Stimulated activated CD4-positive, alpha-beta T cell treated with anti-CD3 and anti-CD28 coated beads, Interleukin-12 subunit alpha, Interleukin-12 subunit beta, amount 100 ng/mL, for 4 hours (primary cell): ENCODE measurements at regions not wholly inside any gene's neighbourhood (a gene's known extent, or its start where the extent isn't known, plus 50 kb on each side); places are given as distances from the start of the nearest gene placed in this dataset.

Experiments used
- DNase-seq: peaks from one replicate; pipeline ENCODE4 v3.0.0-alpha.2; 2020

DNA sequence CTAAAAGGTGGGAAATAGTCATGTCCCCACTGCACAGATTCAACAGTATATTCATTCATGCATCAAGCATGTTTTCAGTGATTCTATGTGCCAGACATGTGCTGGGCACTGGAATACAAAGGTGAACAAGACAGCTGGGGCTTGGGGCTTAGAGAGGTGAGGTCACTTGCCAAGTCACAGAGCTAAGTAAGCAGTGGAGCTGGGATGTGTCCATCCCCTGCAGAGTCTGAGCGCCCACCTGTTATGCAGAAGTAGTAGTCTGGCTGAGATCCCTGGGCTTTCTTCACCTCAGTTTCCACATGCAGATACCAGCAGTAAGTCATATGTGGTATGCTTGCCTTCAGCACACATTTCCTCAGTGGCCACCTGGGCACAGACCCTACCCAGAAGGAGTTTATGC lies 263.8 kb downstream of the DHX35 start:
- no peak for DNase-seq

DNA sequence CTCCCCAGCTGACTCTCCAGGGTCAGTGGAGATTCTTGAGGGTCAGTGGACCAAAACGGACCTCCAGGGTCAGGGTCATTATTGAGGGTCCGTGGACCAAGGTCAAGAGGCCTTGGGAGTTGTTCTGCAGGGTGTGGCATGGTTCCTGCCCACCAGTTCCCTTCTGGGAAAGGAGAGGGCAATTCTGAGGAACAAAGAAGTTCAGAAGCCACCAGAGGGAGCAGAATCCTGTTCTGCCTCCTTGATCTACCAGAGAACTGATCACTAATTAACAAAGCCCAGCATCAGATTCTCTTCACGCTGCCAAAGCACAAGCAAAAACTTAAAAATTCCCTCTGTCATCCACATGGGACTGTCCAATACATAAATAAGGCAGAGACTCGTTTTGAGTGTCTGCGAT lies 263.4 kb downstream of the DHX35 start:
- no peak for DNase-seq

DNA sequence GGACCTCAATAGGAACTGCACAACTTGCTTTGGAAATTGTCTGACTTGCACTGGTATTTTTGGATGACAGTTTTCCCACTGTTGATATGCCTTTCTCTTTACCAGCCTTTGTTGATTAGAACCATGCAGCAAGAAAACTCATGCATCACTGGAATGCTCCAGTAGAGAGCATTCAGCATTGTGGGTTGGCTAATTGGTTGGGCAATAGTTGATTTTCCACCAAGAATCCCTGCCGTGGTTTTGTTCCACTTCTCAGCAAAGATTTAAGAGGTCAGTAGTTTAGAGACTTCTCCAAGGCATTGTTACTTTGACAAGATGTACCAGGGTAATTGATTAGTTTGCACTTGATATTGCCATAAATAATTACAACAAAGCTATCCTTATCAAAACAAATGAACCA lies 260.0 kb downstream of the DHX35 start:
- no peak for DNase-seq

DNA sequence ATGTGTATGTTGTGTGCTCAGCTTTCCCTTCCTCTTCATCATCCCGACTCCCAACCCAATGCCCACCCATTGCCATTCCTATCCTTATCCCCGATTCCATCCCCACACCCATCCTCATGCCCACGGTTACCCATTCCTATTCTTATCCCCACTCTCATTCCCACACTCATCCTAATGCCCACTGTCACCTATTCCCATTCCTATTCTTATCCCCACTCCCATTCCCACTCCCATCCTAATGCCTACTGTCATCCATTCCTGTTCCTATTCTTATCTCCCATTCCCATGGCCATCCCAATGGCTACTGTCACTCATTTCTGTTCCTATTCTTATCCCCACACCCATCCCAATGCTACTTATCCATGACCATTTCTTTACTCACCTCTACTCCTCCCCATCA lies 254.1 kb downstream of the DHX35 start:
- no peak for DNase-seq

DNA sequence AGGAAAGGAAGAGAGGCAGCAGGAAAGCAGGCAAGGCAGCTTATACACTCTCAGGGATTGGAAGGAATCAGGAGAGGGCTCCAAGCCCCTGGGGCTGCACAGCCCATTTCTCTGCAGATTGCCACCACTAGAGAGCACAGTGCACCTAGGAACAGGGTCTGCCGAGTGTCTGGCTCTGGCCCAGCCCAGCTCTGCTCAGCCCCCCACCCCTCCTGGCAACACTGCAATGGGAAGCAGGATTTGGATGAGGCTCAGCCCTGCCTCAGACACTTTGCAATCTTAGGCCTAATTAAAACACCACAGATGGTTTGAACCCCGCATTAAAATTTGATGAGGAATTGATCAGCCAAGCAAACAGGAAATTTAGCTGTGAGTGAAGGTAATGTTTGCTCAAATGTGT lies 252.7 kb downstream of the DHX35 start:
- DNase-seq = no peak

DNA sequence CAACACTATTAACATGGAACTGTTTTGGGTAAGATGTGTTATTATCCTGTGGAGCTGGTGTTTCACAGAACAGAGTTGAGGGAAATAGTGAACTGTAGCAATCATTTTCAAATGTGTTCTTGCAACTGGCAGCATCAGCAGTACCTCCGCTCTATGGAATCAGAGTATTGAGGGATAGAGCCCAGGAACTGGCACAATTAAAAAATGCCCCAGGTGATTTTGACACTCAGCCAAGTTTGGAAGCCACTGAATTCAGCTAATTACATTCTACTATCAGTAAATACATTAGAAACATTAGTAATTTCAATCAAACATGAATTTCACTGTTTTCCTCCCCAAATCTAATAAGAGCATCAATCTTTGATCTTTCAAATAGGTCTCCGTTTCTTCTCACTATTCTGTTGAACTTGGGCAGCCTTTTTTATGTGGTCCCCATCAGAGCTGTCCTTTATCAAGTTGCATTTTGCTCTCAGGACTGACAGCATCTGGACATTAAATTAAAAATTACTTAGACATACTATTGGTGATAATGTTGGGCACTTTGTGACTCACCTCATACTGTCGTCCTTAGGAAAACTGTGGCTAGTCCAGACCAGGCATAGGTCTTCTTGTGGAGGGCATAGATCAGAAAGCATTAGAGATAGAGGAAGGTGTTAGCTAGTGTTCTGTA lies 251.5 kb downstream of the DHX35 start:
- DNase-seq = no peak

DNA sequence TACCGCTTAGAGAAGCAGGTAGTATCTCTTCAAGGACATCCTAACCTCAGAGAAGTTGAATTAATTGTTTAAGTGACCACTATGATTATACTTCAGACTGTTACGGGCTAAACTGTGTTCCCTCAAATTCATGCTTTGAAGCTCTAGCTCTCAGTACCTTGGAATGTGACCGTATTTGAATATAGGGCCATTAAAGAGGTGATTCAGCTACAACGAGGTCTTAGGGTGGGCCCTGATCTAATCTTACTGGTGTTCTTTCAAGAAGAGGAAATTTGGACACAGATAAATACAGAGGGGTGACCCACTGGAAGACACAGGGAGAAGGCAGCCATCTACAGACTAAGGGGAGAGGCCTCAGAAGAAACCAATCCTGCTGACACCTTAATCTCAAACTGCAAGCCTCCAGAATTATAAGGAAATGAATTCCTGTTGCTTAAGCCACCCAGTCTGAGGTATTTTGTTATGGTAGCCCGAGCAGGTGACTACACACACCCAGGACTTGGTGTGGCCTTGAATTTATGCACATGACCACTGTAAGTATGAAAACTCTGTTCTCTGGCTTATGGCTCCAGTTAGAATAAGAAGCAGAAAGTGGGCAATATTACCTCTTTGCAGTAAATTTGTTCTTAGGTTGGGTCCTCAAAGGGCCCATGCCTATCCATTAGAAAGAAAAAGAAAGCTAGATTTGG lies 249.1 kb downstream of the DHX35 start:
- no peak for DNase-seq

DNA sequence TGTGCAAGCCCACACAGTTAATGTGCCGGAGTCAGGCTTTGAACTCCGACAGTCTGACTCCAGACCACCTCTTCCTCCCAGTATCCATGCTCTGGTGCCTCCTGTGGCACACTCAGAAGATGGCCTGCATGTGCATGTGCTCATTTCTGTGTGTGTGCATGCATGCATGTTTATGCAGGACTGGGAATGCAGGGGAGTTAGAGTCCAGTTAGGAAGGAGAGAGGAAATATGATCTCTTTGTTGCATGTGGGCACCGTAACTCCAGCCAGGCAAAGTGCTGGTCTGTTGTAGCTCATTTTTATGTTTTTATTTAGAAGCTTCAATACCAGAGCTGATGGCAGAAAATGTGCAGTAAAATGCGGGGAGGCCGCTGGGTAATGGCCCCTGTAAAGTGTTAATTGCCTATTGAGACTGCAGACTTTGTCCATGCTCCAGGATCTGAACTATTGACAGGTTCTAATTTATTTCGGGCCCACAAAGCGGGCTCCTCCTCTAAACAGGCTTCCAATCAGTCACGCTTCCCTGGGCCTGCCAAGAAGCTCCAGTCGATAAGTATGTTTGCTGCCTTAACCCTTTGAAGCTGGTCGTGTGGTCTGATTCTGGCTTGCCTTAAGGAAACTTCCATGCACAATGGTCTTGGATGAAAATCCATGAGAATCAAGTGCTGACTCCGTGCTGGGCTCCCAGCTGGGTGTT lies 248.3 kb downstream of the DHX35 start:
- no peak for DNase-seq

DNA sequence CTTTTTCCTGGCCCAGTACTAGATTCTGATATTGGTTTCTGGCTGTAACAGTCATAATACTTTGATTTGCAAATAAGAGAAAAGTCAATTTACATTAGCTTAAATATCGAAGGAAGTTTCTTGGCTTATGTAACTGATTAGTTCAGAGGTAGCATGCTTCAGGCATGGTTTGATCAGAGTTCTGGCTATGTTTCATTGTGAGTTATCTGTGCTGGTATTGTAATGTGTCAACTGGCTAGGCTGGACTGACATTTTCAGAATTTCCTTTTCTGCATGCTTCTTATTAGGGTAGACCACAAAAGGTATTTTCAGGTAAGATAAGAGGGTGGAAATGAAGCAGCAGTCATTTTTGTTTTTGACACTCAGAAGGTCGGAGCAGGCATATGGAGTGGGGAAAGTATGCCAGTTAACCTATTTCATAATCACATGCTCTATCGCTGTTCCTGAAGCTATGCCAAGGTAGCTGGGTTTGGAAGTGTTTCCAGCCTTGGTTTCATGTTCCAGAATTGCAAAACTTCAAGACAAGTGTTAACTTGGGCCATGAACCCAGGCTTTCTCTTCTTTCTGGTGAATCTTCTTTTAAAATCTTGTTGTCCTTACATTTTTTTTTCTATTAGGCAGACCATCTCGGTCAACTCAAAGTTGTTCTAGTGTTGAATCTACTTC lies 244.9 kb downstream of the DHX35 start:
- DNase-seq = no peak

DNA sequence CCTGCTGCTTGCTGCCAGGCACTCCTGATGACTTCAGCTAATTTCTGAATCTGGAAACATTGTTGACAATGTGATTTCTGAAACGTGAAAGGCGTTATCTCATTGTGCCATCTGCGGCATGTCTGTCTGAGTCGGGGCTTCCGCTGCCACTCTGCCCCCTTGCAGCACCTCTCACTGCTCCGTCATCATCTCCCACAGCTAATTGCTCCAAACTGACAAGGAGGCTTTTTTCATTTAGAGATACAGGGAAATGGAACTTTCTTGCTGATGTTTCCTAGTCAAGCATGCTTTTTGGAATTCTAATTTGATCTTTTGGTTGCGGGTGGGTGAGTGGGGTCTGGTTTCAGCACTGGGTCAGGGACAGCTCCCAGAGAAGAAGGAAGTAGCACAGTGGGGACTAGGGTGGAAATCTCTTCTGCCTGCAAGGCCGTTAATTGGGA lies 233.5 kb downstream of the DHX35 start:
- DNase-seq = no peak

DNA sequence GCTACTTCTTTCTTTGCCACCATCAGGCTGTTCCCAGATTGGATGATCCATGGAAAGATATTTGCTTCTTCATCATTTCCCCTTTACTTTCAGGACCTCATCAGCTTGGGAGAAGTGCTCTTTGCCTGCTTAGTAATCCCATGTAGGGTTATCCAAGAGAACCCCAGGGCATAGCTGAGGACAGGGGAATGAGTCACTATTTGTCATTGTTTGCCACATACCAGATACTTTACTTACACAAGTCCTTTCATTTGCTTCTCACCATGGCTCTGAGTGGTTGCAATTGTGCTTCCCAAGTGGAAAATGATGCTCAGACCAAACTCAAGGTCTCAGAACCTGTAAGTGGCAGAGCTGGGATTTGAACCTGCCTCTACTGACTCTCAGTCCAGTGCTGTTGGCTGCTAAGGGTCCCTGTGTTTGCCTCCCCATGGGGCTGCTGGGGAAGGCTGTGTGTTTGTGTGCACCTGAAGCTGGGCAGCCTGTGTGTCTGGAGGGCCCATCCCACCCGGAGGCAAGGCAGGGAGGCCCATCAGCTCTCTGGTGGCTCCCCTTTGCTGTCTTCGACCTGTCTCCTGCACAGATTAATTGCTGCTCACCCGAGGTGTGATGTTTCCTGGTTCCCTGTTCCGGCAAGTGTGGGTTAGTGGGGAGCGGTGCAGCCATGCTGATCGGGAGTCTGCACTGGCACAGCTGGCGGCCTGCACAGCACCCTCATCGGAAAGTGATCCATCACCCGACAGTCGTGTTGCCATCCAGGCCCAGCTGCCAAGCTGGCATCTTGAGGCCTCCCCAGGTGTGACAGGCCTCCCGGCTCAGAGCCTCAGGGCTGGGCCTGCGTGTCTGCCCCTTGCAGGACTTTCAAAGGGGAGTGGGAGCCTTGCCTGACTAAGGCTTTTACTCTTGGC lies 228.8 kb downstream of the DHX35 start:
- no peak for DNase-seq

DNA sequence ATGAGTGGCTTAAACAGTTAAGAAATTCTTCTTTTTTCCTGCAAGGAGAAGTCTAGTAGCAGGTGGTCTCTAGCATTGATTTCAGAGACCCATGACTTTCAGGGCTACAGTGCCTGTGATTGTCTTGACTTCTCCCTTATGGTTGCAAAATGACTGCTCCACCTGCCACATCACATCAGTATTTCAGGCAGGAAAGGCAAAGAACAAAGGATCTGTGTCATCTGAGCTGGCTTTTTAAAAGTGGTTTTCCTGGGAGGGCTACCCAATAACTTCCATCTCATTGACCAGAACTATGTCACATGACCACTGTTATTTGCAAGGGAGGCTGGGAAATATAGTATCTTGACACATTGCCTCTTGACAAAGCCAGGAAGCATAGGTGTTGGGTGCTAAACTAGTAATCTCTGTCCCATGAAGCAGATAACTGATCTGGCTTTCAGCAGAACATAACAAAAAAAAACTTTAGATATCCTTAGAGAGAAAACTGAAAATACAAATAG lies 226.2 kb downstream of the DHX35 start:
- DNase-seq = no peak

DNA sequence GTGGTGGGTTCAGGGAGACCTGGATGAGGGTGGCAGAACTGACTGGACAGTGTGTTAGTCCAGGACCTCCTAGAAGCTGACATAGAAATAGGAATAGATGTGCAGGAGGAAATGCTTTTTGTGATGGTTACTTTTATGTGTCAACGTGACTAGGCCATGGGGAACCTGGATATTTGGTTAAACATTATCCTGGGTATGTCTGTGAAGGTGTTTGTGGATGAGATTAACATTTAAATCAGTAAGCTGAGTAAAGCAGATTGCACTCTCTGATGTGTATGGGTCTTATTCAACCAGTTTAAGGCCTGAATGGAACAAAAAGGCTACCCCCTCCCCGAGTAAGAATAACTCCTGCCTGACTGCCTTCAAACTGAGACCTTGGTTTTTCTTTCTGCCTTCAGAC lies 219.3 kb downstream of the DHX35 start:
- DNase-seq = no peak

DNA sequence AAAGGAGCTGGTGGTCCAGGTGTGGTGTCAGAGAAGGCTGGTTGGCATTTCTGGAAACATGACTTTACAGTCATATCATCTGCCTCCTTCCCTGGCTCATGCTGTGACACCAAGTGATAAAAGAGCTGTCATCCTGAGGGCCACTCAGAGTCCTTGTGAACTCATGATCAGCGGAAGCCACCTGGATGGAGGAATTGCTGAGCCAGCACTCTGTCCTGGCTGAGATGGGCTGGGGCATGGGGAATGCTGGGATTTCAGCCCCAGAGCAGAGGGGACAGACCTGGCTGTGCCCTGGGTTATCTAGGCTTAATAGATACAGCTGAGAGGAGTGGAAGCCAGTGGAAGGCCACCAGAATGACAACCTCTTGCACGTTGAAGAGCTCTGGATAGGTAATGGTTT lies 214.3 kb downstream of the DHX35 start:
- no peak for DNase-seq

DNA sequence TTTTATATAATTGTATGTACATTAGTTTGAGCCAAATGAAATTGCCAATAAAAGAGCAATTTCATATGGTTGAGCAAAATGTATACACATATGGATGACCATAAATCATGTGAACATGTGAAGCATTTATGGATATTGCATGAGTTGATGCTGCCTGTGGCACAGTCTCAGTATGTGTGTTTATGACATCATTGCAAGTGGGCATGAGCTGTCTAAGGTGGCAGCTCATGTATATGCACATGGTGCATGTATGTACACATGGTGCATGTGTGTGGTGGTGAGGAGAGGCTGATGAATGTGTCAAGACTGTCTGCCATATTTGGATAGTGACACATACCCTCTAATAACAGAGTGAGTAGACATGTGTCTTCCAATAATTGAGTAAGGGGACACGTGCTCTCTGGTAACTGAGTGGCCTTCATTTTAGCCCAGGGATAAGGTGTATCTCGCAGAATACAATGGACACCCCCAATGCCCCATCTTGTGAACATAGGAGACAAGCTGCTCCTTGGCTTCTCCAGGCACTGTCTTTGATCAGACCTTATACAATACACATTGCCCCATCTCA lies 208.8 kb downstream of the DHX35 start:
- DNase-seq = no peak

DNA sequence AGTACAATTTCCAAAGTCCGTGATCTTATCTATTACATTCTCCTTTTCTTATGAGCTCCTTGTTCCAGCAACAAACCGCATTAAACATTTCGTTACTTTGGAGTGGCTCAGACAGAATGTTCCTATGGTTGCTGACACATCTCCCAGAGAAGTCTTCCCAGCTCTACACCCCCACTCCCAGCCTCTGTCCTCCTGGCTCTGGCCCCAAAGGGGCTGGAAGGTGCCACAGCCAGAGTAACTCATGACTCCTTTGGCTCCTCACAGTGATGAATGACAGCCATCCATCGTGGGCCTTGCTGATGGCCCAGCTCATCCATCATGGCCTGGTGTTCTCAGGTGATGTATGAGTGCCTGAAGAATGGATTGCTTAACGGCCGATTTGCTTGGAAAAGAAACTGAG lies 203.0 kb downstream of the DHX35 start:
- no peak for DNase-seq

DNA sequence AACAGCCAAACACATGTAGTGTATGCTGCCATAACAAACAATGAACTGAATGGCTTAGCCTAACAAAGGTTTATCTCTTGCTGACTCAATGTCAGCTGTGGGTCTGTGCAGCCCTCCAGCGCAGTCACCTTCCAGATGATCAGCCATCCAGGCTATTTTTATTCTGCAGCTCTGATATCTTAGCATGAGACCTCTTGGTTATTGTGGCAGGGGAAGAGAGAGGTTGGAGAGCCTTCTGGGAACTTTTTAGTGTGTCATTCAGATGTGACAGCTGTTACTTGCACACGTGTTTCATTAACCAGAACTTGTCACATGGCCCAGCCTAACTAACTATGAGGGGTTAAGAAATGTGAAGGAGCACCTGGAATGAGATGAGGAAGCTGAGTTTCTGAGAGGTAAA lies 202.5 kb downstream of the DHX35 start:
- DNase-seq = no peak

DNA sequence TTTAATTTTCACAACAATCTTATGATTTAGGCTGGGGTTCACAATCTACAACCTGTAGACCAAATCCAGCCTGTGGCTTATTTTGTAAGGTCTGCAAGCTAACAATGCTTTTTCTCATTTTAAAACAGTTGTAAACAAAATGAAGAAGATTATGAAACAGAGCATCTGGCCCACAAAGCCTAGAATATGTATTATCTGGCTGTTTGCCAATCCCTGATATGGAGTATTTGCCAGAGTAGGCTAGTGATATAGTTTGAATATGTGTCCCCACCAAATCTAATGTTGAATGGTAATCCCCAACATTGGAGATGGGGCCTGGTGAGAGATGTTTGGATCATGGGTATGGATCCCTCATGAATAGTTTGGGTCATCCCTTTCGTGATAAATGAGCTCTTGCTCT lies 201.8 kb downstream of the DHX35 start:
- DNase-seq = no peak

DNA sequence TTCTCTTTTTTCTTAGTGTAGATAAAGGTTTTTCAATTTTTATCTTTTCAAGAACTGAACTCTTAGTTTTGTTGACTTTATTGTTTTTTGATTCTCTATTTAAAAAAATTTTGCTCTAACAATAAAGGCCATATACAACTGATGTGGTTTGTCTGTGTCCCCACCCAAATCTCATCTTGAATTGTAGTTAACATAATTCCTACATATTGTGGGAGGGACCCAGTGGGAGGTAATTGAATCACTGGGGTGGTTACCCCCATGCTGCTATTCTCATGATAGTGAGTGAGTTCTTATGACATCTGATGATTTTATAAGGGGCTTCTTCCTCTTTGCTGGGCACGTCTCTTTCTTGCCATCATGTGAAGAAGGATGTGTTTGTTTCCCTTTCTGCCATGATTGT lies 199.8 kb downstream of the DHX35 start:
- no peak for DNase-seq

DNA sequence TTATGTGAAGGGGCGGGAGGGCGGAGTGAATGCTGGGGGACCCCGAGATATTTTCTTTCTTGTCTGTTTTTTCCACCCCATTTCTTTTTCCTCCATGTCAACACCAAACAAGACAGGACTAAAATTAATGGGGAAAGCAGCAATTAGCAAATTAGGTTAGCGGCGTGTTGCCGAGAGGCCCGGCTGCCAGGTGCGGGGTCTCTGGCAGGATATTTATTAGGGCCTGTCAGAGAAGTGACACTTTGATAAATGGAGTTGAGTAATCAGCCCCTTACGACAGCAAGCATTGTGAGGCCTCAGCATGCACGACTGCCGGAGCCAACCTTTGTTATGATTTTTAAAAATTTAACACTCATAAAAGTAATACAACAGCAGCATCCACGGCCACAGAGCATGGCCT lies 193.8 kb downstream of the DHX35 start:
- DNase-seq = no peak

DNA sequence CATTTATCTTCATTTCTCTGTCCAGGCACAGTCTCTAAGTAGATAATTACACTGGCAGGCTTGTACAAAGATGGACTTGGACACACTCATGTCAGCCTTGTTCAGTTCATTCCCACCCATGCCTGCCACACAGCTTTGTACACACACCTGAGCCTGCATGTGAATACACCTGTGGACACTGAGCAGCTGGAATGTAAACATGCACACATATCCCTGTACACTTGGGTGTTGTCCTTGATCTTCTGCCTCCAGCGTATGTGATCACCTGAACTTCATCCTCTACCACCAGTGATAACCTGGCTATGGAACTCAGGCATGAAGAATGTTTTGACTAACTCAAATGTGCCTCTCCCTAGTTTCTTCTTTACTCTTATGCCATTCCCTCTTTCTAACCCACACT lies 190.6 kb downstream of the DHX35 start:
- no peak for DNase-seq

DNA sequence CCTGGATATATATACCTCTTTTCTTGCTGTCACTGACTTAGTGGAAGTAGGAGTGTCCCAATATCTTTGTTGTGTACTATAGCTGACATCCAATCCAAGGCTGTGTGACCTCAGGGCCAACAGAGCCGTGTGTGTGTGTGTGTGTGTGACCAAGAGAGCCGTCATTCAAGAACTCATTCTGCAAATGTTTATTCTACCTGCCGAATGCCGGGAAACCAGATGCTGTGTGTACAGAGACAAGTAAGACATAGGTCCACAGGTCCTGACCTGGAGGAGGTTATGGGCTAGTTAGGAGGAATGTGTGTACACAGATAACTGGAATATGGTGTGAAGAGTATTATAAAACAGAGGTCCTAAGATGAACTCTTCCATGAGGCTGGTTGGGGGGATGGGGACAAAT lies 190.0 kb downstream of the DHX35 start:
- DNase-seq = no peak
